ENCODE measurements at regions not wholly inside any gene's neighbourhood (a gene's known extent, or its start where the extent isn't known, plus 50 kb on each side); places are given as distances from the start of the nearest gene placed in this dataset.

DNA sequence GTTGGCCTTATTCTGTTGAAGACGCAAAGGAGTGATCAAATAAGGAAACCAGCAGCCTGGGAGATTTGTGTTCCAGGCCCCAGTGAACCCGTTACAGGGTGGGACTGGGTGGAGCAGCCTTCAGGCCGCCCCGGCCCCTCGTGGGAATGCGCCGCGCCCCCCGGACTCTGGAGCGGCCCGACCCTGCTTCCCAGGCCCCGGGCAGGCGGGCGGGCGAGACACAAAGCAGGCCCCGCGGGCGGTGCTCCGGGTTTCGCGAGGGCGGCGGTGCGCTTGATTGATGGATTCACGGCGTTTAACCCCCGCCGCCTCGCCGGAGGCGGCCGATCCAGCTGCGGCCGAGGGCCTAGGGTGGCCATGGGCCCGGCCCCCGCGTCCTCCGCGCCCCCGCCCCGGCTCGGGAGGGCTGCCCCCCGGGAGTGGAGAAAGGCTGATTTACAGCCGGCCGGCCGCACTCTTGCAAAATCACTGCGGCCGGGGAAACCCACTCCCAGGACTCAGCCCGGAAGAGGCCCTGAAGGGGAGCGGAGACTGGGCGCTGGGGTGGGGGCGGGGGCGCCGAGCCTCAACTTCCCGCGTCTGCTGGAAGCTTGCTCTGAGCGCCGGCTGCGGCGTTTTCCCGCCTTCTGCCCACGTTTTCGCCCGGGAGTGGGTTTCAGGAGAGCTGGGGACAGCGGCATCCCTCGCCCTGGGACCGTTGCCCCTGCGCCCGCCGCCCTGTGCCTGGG is 299.6 kb upstream of the NFE2L3 start:
- no peak for DNase-seq

DNA sequence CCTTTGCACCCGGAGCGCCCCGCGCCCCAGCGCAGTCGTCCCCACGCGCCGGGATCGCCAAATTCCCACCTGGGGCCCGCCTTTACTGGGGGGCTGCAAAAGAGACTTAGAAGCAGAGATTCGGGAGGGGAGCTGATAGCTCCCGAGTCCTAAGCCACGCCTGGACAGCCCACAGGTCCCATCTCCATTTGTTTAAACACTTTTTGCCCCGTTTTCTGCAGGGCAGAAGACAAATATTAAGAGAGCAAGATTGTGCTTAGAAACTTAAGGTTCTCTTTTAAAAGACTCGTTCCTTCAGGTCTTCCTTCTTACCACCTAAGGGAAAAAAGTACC is 299.1 kb upstream of the NFE2L3 start:
- DNase-seq = no peak

DNA sequence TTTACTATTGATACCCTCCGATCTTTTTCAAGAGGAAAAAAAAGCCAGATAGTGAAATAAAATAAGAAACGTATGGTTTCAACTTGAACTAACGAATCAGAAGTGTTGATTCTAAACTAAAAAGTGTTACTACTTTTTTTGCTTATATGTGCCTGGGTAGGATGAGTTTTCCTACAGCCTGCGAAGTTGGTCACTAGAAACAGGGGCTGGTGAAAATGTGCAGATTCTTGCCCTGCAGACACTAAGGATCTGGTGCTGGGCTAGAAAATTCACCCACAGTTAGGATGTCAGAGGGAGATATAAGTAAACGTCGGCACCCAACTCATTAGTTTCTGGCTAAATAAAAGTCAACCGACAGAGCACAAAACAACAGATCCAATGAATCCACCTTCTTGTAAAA is 298.7 kb upstream of the NFE2L3 start:
- no peak for DNase-seq

DNA sequence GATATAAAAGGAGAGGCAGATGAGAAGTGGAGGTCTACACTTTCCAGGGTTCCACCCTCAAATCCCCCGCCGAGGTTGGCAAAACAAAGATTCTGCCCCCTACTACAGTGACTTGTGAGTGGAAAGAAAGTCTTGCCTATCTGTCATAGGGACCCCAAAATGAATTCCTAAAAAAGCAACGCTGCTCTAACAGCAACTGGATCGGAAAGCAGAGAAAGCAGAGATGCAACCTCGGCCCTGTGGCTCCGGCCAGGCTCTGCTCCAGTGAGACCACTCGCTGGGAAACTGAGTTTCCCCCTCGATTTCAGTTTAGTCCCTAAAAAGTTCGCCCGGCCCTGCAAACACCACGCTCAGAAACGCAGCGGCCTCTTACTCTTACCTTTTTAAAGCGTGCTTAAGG is 297.9 kb upstream of the NFE2L3 start:
- DNase-seq = no peak

DNA sequence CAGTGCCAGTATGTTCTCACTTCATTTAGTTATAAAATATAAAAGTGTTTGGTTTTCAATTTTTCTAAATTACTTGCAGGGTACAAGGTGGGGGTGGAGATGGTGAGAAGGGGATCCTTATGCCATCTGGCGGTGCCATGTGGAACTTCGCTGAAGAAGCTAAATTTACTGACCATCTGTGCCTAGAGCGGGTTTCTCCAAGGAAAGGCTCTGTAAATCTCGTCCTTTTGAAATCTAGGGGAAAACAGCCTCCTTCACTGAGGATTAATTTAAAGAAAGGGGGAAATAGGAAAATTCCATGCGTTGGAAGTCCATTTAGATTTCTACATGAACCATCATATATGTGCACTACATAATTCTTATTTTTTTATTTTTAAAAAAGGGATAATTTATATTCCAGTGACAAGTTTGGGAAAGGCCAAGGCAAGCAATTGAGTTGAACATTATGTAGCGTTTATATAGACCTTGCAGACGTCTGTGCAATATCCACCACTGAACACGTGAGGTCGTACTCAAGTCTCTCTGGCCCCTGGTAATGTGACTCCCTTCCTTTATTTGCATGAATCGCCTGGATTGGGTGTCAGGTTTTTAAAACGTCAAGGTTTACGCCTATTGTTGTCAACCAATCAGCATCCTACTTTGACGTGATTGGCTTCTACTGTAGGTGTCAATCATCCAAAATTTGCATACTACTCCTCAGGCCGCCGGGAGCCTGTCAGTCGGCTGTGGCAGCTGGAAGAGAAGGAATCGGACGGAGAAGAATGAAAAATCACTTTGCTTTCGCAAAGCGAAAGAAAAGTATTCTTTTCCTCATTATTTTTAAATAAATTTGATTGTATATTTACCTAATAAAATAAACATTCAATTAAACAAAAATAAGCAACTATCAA is 297.1 kb upstream of the NFE2L3 start:
- no peak for DNase-seq

DNA sequence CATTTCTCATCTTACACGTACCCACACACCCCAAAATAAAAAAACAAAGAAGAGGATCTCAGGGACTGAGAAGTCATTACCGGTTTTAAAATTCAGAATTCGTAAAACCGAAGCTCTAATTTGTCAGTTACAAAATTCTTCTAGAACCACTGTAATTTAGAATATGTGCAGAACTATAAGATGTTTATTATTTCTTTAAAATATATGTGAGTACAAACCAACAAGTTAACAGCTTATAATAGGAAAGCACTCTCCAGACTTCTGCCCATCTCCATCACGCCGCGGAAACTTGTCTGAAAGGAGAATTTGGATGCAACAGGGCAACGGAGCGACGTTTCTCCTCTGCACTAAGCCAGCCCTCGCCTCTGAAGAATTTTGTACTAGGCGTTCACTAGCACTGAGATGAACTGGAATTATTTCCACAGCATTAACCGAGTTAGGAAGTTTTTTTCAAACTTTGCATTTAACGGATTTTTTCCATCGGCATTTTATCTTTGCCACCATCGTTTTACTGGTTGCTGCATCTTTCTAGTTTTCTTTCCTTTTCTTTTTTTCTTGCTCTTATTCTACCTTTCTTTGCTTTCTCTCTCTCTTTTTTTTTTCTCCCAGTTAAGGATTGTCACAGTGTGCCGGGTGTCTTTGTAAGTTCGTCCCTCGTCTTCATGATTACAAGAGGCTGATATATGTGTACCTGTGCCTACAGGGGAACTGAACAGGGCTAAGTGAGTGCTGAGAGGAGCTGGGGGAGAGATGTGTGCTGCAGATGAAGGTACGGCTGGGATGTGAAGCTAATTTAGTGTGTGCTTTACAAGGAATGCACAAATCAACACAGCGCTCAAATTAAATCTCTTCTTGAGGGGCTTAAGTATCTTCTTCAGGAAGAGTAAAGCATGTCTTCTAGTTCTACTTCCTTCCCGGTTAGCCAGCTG is 295.9 kb upstream of the NFE2L3 start:
- no peak for DNase-seq

DNA sequence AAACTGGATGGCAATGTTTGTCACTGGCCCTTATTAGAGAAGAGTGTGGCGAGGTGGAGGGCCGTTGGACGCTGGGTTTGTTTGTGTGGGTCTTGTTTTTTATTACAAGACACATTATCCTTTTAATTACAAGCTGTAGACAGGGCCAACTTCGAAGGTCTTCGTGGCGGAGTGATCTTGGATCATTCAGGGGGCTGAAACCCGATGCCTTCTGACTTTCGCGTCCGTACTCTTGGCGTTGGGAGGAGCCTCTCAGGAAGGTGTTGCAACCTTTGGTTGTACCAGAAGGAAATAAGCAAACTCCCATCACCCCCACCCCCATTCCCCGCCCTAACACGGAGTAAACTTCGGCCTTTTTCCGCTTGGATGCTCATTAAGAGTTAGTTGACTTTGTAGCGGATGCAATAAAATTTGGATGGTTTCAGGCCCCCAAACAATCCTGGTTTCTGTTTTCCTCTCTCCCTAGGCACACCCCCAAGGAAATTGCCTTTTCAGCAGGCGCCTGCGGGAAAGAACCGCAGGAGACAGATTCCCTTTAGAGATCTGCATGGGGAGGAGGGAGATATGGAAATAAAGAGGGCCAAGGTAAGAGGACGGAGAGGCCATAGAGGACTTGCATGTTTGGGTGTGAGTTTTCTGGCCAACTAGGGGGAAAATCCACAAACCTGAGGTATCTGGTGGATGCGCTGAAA is 294.5 kb upstream of the NFE2L3 start:
- no peak for DNase-seq

DNA sequence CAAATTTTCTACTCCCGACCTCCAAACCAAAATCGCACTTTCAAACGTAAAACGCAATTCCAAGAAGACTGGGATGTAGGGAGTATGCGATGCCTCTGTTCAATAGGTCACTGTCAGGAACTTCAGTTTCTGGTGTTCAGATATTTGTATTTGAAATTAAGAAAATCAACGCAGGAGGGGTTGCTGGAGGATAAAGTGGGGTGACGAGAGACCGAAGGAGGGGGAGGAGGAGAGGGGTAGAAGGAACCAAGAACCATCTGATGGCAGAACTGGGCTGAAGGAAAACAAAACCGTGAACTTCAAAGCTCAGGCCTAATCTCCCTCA is 293.8 kb upstream of the NFE2L3 start:
- no peak for DNase-seq

DNA sequence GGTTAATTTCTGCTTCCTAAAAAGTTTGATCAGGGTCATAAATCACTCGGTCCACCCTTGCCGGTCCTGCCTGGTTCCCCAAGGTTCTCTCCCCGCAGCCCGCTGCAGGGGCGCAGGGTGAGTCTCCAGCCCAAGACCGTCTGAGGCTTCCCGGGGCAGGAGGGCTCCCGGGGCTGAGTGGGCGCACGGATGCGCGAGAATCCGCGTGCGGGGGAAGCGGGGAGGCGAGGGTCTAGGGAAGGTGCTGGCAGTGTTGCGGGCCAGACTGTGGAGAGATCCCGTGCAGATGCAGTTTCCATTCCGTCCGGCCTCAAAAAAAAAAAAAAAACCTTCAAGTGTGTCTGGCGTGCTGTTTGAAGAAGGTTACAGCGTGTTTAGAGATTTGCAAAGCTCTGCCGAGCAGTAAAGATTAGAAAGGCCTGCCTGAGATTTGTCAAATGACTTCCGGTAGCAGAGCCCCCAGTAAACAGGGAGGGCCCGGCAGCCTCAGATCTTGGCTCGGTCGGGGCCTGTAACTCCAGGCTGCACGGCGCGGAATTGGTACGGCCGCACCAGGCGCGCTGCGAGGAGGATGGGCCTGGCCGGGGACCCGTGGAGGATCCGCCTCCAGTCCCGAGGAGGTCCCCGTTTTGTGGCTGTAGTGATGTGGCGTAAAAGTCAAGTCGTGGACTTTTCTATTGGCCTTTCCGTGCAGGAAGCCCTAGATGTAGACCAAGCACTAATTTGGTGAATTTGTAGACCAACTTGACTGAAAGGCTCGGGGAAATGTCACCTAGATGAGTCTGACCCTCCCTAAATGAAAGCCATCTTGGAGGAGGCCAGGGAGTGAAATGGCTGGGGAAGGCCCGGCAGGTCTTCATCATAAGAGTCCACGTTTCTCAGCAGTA is 293.2 kb upstream of the NFE2L3 start:
- DNase-seq = no peak

DNA sequence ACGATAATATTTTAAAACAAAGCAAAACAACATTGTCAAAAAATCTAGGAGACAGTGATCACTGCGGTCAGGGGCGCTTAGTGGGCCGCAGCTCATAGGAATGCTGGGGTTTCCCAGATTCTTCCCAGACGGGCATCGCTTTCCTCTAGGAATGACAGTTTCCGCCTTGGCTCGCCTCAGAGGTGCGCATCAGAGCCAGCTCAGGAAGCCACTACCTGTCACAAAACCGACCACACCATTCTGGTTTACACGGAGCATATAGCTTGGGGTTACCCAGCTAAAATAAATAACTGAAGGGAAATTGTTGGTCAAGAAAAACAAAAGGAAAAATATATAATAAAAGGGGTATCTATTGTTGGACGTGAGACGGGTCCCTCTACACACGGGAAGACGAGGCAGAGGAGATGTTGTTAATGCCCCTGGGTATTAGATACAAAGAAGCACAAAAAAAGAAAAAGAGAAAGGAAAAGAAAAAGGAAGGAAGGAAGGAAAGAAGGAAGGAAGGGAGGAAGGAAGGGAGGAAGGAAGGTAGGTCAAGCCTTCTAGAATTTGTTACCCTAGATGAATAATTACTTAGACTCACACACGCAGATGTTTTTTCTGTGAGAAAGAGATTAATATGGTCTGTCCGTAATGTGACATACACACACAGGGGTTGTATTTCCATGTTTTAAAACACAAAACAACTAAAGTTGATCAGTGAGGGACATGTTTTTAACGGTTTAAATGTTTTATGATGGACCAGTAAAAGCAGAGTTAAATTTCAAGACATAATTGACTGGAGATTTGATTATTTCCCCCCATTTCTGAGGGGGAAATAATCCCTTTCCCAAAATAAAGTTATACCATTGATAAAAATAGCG is 292.4 kb upstream of the NFE2L3 start:
- no peak for DNase-seq

DNA sequence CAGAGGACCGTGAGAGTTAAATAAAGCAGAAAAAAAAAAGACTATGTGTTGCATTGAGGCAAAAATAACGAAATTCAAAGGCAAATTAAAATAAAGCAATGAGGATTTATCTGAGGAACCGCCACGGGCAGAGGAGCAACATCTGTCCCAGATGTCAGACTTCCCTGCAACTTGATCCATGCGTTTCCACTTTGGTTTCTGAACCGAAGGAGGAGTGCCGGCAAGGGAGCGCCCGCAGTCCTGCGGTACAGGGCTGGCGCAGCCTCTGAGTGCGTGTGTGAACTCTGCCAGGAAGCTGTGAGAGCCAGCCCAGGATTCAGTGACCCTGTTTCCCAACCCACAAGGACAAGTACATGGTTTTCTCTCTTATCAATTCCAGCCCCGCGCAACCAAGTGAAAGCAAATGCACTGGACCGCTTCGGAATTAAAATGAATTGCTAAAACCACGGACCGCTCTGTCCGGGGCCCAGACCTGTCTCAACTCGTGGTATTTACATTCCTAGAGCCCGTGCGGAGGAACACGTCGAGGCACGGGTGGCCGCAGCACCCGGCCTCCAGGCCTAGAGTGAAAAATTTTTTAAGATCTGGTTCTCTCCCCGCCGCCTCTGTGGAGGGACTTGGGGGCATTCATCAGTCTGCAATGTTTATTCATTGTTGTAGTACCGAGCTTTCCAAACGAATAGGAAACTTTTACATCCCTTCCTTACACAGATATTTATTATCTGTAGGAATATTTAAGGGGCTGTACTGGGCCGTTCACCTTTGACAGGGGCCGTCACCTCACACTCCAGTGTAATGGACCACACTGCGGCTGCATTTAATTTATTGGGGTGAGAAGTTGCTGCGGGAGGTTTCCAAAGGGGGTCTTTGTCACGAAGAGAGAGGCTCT is 291.5 kb upstream of the NFE2L3 start:
- DNase-seq = no peak

DNA sequence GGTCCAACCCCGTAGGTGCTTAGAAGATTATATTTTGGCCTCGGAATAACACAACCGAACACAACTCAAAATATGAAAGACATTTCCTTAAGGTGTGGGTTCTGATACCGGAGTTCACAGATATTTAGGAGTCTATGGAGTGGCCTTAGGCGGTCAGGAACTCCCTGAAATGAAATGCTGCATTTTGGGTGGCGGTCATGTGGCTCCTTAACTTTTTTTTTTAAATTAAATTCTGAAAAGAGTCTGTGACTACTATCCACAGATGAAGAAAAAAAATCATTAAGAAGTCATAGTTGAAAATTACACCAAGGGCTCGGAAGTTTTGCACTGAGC is 290.9 kb upstream of the NFE2L3 start:
- no peak for DNase-seq

DNA sequence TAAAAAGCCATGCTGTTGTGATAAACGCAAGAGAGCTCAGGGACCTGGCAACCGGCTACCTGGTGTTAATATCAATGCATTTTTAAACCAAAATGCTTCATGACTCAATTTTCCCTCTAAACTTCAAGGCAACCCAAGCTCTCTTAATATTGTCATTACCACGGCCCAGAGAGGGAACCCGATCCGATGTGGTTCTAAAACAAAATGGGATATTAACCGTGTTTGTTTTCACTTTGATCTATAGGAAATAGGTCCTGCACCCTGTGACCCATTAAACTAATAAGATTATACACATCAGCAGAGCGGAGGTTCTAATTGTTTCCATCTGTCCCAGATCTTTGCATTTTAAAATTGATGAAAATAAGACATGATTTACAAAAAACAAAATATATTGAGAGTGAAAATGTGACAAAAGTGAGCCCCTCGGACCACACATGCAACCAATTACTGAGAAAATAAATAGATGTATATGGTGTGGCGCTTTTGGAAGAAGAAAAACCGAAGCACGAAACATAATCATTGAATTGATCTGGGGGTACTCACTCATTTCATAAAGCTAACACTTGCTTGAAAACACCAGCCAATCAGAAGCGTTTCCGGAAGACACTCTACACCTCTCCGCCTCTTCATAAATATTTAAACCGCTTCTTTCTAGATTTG is 290.3 kb upstream of the NFE2L3 start:
- DNase-seq = no peak

DNA sequence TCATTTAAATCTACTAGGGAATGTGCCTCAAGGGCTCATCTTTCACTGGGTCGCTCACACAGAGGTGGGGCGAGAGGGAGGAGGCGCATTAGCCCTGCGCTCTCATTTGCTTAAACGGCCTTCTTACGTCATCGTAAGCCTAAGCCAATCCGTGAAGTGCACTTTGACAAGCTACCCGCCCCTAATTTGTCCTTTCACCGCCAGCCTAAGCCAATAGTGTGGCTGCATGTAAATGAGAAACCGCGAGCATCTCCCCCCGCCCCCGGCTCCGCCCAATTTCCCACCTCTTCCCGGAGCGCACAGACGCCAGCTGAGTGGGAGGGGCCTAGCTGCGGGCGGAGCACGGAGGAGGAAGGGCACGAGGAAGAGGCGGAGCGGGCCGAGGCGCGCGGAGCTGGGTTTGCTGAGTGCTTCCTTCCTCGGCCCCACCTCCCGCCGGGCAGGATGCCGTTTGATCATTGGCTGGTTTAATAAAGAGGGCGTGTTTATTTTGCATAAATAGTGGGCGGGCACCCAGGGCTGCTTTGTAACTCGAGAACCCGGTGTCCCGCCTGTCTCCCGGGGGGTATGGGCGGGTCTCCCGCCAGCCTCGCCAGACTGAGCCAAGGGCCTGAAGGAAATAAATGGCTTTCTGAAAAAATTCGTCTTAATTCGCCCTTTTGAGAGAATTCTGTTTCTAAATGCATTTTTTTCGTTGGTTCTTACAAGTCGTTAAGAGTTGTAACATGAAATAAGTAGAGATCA is 289.6 kb upstream of the NFE2L3 start:
- DNase-seq = no peak

DNA sequence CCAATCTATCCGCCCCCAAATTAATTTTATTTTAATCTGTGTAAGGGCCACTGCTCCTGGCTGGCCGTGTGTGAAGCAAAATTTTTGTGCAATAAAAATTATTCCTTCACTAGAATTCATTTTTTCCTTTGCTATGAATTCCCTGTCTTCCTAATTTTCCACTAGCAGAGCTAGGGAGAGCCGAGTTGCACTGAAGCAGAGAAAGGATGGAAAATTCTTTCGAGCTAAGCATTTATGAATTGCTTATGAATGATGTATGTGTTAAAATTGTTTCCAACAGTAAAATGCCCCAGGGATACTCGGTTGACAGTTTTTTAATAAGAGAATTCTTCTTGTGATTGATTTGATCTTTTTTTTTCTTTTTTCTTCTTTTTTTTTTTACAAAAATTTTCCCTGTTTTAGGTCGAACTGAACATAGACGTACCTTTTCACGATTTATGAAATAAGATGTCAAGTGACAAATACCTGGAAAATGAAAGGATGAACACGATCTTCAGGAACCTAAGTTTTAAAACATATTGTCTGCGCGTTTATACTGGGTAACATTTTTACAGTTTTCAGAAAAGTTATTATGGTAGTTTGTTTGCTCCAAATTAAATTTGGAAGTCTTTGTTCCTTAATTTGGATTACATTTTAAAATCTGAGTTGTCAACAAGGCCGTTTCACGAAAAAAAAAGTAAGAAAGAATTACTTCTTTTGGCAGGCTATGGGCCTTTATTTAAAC is 288.8 kb upstream of the NFE2L3 start:
- no peak for DNase-seq

DNA sequence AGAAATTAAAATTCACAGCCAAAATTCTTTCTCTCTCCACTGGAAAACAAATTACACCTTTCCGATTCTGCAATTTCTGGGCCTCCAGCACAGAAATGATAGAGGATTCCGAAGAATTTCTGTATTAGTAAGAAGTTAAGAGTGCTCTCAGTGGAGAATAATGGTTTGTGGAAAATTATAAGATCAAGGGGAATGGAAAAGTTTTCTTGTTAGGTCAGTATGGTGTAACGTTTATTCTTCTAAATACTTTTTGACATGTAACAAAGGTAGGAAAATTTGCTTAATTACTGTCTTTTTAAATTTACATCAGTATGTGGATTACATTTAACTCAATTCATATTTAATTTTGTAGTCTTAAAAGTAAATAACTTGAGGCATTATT is 288.3 kb upstream of the NFE2L3 start:
- no peak for DNase-seq

DNA sequence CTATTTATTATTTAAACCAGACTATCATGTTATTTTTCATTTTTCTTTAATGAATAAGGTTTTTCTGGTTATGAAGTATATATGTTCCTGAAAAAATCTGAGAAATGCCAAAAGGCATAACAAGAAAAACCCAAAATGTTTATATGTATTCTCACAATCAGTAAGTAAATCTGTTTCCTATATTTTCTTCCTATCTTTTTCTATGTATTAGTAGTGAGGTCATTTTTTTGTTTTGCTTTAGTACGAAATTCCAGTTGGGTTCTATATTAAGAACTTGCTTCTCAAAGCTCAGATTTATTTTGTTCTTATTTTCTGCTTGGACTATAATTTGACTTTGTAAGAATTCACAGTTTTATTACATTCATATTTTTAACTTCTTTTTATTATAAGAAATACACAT is 287.5 kb upstream of the NFE2L3 start:
- no peak for DNase-seq
